Eye (tissue), 1 donor: ENCODE measurements at regions not wholly inside any gene's neighbourhood (a gene's known extent, or its start where the extent isn't known, plus 50 kb on each side); places are given as distances from the start of the nearest gene placed in this dataset.
"Not testable (repeated sequence)": the region's sequence is repeated elsewhere in the genome, so short reads cannot be mapped to it uniquely, and the experiment has no call there.

Experiments used
- DNase-seq: peaks from one replicate; pipeline ENCODE4 v3.0.0-alpha.2; 2015

GRCh38 chrX:141520750-141521149, 63.8 kb downstream of the SPANXA1 start:
- DNase-seq, result not testable (repeated sequence)

GRCh38 chrX:141475788-141476187, 108.8 kb downstream of the SPANXA1 start:
- not testable (repeated sequence) for DNase-seq

GRCh38 chrX:141469469-141469868, 115.1 kb downstream of the SPANXA1 start:
- no peak for DNase-seq

GRCh38 chrX:141468940-141469339, 115.6 kb downstream of the SPANXA1 start:
- peak; percentile 0 for DNase-seq

GRCh38 chrX:141467442-141467841, 117.1 kb downstream of the SPANXA1 start:
- DNase-seq, result no peak

- DNase-seq, result no peak
Measured at GRCh38 chrX:141455103-141455502, 129.4 kb downstream of the SPANXA1 start.

GRCh38 chrX:141443922-141444321, 140.6 kb downstream of the SPANXA1 start:
- DNase-seq, result no peak

GRCh38 chrX:141439651-141440050, 144.9 kb downstream of the SPANXA1 start:
- no peak for DNase-seq

- no peak for DNase-seq
Measured at GRCh38 chrX:141415889-141416288, 168.6 kb downstream of the SPANXA1 start.

GRCh38 chrX:141405853-141406492, 163.7 kb upstream of the SPANXC start:
- no peak for DNase-seq

GRCh38 chrX:141405486-141405852, 163.2 kb upstream of the SPANXC start:
- DNase-seq, result no peak

GRCh38 chrX:141402897-141403610, 160.7 kb upstream of the SPANXC start:
- DNase-seq, result no peak

GRCh38 chrX:141396536-141396935, 154.2 kb upstream of the SPANXC start:
- no peak for DNase-seq

GRCh38 chrX:141375011-141375760, 132.9 kb upstream of the SPANXC start:
- peak; percentile 1 for DNase-seq

- no peak for DNase-seq
Measured at GRCh38 chrX:141341743-141342142, 99.4 kb upstream of the SPANXC start.

- peak; percentile 1 for DNase-seq
Measured at GRCh38 chrX:141341341-141341740, 99.0 kb upstream of the SPANXC start.

- DNase-seq, result no peak
Measured at GRCh38 chrX:141320801-141321200, 78.5 kb upstream of the SPANXC start.

GRCh38 chrX:141314441-141314840, 72.1 kb upstream of the SPANXC start:
- no peak for DNase-seq

- no peak for DNase-seq
Measured at GRCh38 chrX:141301017-141301416, 58.7 kb upstream of the SPANXC start.
